ENCODE measurements at regions not wholly inside any gene's neighbourhood (a gene's known extent, or its start where the extent isn't known, plus 50 kb on each side); places are given as distances from the start of the nearest gene placed in this dataset.

DNA sequence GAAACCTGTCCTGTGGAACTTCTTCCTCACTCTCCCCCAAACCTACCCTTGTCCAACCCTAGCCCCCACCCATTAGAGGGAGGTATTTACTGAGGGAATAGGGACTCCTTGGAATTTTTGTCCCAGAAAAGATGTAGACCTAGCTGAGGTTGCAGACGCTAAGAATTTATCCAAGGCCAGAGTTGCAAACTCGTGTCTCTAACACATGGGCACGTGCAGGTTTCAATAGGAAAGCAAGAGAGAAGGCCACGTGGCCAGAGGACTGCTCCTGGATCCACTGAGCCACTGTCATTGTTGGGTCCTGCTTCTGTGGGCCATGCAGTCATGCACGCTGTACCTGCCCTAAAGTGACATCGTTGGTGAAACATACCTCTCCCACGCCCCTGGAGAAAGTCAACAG, 243.4 kb upstream of the KCNG1 start:
- TF ChIP-seq CTCF (IDR thresholded peaks at IDR 0.05; ENCODE audit: borderline replicate concordance, control extremely low read depth, extremely low read depth, insufficient read depth, missing control alignments), result no peak
- in situ Hi-C loops (cut with MboI; ENCODE audit: low sequenced_read_pairs, unreplicated experiment), result no loop called here
- no peak for DNase-seq (ENCODE audit: low spot score)

- in situ Hi-C loops (cut with MboI; ENCODE audit: low sequenced_read_pairs, unreplicated experiment), result no loop called here
- no peak for DNase-seq (ENCODE audit: low spot score)
- no peak for TF ChIP-seq CTCF (IDR thresholded peaks at IDR 0.05; ENCODE audit: borderline replicate concordance, control extremely low read depth, extremely low read depth, insufficient read depth, missing control alignments)
Measured at GRCh38 chr20:51265361-51265760, 242.5 kb upstream of the KCNG1 start.

- DNase-seq (ENCODE audit: low spot score), result no peak
- in situ Hi-C loops (cut with MboI; ENCODE audit: low sequenced_read_pairs, unreplicated experiment), result no loop called here
- no peak for TF ChIP-seq CTCF (IDR thresholded peaks at IDR 0.05; ENCODE audit: borderline replicate concordance, control extremely low read depth, extremely low read depth, insufficient read depth, missing control alignments)
Measured at GRCh38 chr20:51262240-51262639, 239.3 kb upstream of the KCNG1 start.

- no peak for DNase-seq (ENCODE audit: low spot score)
- in situ Hi-C loops (cut with MboI; ENCODE audit: low sequenced_read_pairs, unreplicated experiment), result no loop called here
- no peak for TF ChIP-seq CTCF (IDR thresholded peaks at IDR 0.05; ENCODE audit: borderline replicate concordance, control extremely low read depth, extremely low read depth, insufficient read depth, missing control alignments)
Measured at GRCh38 chr20:51259455-51259854, 236.5 kb upstream of the KCNG1 start.

DNA sequence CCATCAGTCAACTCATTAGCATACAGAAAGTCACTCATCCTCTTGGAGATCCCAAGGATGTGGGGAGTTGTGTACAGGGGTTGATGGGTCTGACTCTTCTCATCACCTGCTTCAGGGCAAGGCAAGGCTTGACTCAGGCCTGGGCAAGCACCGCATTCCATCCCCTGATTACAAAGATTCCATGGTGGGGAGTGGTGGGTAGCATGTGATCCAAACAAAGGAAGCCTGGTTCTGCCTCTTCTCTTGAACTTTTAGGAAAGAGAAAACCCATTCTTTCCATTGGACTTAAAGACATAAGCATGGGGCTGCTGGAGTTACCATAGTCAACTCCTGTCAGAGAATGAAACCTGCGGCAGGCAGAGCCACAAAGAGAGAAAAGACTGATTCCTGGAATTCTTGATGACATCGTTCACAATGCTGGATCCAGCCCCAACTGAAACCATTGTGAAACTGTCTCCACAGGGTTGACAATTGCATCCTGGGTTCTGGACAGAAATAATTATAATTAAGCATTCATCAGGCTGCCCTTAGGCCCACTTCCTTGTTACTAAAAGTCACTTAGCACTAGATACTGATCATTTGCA, 235.8 kb upstream of the KCNG1 start:
- in situ Hi-C loops (cut with MboI; ENCODE audit: low sequenced_read_pairs, unreplicated experiment), result no loop called here
- no peak for DNase-seq (ENCODE audit: low spot score)
- no peak for TF ChIP-seq CTCF (IDR thresholded peaks at IDR 0.05; ENCODE audit: borderline replicate concordance, control extremely low read depth, extremely low read depth, insufficient read depth, missing control alignments)

DNA sequence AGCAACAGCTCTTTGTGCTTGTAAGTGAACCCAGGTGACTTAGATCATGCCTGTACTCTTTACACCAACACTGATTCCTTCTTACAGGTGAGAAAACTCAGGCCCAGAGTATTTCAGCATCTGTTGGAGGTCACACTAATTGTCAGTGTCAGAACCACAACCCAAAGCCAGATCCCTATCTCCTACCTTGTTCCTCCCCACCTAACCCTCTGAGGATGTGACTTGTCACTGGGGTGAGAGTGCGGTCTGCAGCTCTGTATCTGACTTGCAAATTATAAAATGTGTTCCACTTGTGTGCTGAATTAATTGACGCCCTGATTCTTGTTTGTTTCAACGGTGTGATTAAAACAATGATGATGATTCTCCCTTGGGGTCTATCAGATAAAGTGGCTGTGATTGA, 232.5 kb upstream of the KCNG1 start:
- in situ Hi-C loops (cut with MboI; ENCODE audit: low sequenced_read_pairs, unreplicated experiment), result no loop called here
- TF ChIP-seq CTCF (IDR thresholded peaks at IDR 0.05; ENCODE audit: borderline replicate concordance, control extremely low read depth, extremely low read depth, insufficient read depth, missing control alignments), result no peak

GRCh38 chr20:51253280-51253679, 230.4 kb upstream of the KCNG1 start:
- in situ Hi-C loops (cut with MboI; ENCODE audit: low sequenced_read_pairs, unreplicated experiment), result no loop called here
- no peak for TF ChIP-seq CTCF (IDR thresholded peaks at IDR 0.05; ENCODE audit: borderline replicate concordance, control extremely low read depth, extremely low read depth, insufficient read depth, missing control alignments)
- DNase-seq (ENCODE audit: low spot score), result no peak

More for the DNA sequence above, 232.5 kb upstream of the KCNG1 start:
- DNase-seq (ENCODE audit: low spot score), result no peak
